C4-2B (cell line): ENCODE measurements at regions not wholly inside any gene's neighbourhood (a gene's known extent, or its start where the extent isn't known, plus 50 kb on each side); places are given as distances from the start of the nearest gene placed in this dataset.
"Not testable (repeated sequence)": the region's sequence is repeated elsewhere in the genome, so short reads cannot be mapped to it uniquely, and the experiment has no call there.

Source experiments
- H3K27ac ChIP-seq: fragments of 450-650 bp; 2 replicates; pipeline ENCODE4 v1.5.1; 2017
- ZFX ChIP-seq: fragments of 450-650 bp; IDR thresholded peaks from 2 replicates; pipeline ENCODE4 v1.6.1; 2017
- TF ChIP-seq, protein P1 (sequence below): fragments of 450-650 bp; conservative IDR thresholded peaks from 2 replicates; pipeline ENCODE4 v1.5.1; 2017; ENCODE audit warnings: mild to moderate bottlenecking

DNA sequence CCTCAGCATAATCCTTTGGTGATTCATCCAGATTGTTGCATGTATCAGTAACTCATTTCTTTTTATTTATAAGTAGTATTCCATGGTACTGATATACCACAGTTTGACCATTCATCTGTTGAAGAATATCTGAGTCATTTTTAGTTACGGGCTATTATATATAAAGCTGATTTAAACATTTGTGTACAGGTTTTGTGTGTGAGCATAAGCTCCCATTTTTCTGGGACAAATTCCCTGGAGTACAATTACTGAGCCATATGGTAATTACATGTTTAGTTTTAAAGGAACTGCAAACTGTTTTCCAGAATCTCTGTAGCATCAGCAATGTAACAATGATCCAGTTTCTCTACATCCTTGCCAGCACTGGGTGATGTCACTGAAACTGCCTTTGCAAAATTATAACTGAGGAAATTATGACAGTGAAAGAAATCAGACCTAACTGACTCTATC, 236.2 kb upstream of the KRR1 start:
- TF ChIP-seq ZFX: no peak
- TF ChIP-seq, protein P1, sequence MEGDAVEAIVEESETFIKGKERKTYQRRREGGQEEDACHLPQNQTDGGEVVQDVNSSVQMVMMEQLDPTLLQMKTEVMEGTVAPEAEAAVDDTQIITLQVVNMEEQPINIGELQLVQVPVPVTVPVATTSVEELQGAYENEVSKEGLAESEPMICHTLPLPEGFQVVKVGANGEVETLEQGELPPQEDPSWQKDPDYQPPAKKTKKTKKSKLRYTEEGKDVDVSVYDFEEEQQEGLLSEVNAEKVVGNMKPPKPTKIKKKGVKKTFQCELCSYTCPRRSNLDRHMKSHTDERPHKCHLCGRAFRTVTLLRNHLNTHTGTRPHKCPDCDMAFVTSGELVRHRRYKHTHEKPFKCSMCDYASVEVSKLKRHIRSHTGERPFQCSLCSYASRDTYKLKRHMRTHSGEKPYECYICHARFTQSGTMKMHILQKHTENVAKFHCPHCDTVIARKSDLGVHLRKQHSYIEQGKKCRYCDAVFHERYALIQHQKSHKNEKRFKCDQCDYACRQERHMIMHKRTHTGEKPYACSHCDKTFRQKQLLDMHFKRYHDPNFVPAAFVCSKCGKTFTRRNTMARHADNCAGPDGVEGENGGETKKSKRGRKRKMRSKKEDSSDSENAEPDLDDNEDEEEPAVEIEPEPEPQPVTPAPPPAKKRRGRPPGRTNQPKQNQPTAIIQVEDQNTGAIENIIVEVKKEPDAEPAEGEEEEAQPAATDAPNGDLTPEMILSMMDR: no peak
- H3K27ac ChIP-seq: no peak overlapping the region

DNA sequence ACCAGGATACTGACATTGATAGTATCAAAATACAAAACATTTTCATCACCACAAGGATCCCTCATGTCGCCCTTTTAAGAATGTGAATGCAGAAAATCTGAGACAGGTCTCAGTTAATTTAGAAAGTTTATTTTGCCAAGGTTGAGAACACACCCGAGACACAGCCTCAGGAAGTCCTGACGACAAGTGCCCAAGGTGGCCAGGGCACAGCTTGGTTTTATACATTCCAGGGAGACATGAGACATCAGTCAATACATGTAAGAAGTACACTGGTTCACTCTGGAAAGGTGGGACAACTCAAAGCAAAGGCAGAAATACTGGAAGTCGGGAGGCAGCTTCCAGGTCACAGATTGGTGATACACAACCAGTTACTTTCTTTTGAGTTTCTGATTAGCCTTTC, 235.2 kb upstream of the KRR1 start:
- H3K27ac ChIP-seq: no peak overlapping the region
- no peak for TF ChIP-seq ZFX
- TF ChIP-seq, protein P1: no peak

DNA sequence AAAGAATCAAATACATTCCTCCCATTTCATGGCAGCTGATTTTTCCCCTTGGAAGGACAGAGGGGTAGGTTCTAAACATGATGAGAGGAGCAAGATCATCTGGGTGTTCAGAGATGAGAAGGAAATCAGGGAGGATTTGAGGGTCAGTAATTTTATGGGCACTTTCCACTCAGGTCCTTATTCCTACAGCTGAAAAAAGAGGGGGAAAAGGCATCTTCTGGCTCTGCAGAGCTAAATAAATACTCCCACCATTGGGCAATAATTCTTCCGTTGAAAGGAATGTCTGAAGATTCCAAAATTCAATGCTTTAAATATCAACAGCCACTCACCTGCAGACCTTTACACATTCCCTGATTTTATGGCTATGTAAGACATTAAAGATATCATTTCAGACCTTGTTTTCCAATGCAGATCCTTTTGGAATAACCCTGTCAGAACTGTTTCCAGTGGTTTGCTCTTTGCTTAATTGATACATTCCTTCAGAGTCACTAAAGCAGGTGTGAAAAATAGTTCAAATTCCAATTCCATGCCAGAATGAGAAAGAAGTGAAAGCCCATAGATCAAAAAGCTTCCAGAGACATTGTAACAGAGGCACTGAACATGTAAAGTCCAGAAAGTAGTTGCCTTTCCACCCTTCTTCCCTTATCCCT, 233.3 kb upstream of the KRR1 start:
- H3K27ac ChIP-seq: no peak overlapping the region
- no peak for TF ChIP-seq ZFX
- TF ChIP-seq, protein P1: no peak

DNA sequence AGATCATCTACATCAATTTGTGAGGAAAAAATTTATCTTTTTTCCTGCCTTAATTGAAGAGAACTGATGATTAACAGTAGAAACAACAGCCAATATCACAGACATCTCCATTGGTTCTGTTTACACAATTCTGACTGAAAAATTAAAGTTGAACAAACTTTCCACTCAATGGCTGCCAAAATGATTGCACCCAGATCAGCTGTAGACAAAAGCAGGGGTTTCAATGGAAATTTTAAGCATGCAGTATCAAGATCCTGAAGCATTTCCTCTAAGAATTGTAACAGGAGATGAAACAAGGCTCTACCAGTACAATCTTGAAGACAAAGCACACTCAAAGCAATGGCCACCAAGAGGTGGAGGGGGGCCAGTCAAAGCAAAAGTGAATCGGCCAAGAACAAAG, 231.6 kb upstream of the KRR1 start:
- H3K27ac ChIP-seq: no peak overlapping the region
- no peak for TF ChIP-seq ZFX
- TF ChIP-seq, protein P1: no peak

DNA sequence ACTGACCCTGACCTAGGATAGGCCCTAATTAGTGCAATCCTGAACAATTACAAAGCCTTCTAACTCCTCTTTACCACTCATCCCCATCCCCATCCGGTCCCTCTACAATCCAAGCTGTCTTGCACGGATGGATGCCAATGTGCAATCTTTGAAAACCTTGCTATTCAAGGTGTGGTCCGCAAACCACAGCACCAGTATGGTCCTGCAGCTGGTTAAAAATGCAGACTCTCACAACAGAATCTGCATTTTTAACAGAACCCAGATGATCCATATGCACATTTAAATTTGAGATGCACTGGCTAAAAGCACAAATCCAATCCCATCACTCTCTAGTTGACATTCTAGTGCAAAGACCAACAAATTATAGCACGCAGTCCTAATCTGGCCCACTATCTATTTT, 230.6 kb upstream of the KRR1 start:
- H3K27ac ChIP-seq: no peak overlapping the region
- TF ChIP-seq, protein P1: no peak
- TF ChIP-seq ZFX: no peak

DNA sequence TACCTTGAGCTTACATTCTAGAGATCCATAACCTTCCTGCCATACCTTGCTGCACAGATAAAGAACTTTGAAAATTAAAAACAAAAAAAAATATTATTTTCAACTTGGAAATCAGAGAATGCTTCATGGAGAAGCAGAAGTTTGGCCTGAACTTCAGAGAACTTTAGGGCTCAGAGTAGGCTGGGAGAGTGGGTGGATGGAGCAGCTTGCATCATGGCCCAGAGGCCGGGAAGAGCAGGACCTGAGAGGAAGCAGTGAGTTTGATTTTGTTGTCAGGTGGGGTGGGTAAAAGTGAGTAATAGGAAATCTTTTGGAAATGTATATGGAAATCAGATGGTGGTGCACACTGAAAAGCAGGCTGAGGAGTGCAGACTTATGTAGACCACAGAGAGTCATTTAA, 228.5 kb upstream of the KRR1 start:
- H3K27ac ChIP-seq: no peak overlapping the region
- no peak for TF ChIP-seq ZFX
- TF ChIP-seq, protein P1: no peak

DNA sequence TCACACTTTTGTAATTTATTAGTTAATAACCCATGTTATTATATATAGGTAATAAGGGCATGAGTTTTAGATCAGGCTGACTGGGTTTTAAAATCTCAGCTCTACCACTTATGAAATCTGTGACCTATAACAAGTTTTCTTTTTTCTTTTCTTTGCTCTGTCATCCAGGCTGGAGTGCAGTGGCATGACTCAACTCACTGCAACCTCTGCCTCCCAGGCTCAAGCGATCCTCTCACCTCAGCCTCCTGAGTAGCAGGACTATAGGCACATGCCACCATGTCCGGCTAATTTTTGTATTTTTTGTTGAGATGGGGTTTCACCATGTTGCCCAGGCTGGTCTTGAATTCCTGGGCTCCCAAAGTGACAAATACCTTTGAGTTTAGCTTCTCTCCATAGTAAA, 227.7 kb upstream of the KRR1 start:
- not testable (repeated sequence) for H3K27ac ChIP-seq

DNA sequence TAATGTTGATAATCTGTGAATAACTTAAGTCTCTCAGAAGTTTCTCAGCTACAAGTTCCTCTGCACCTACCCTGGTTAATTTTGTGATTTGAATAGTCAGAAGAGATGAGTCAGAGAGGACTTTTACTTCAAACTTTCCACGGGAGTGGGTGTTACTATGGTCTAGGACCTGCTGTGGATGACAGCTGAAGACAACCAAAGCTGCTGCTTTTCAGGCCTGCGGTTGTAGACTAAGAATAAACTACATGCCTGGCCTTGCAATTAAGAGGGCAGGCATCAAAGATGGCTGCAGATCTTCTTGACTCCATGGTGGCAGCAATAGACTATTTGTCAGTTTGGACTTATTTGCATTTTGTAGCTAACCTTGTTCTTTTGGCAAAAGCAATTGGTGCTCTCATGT, 227.1 kb upstream of the KRR1 start:
- H3K27ac ChIP-seq: no peak overlapping the region
- no peak for TF ChIP-seq ZFX
- TF ChIP-seq, protein P1: no peak
